ENCODE measurements at regions not wholly inside any gene's neighbourhood (a gene's known extent, or its start where the extent isn't known, plus 50 kb on each side); places are given as distances from the start of the nearest gene placed in this dataset.

GRCh38 chr17:15143524-15143923, 121.6 kb downstream of the PMP22 start:
- Histone ChIP-seq H3K9me3 (no peaks in the 10 kb centered on the region), H3K27ac (no peak overlapping the region), H3K27me3 (no peaks in the 10 kb centered on the region), H3K36me3 (no peaks in the 10 kb centered on the region), H3K4me1 (no peaks in the 10 kb centered on the region), H3K4me3 (no peak overlapping the region)
- intact Hi-C loops (cut with DNase I) = no loop called here
- DNase-seq = no peak
- 69% methylated on average over 6 of the region's 6 CpGs for WGBS (ENCODE audit: insufficient coverage, low coverage, low lambda C conversion rate, missing lambda C conversion rate)
- TF ChIP-seq POLR2A (IDR thresholded peaks at IDR 0.05) (no peak), CTCF (IDR thresholded peaks at IDR 0.05) (no peak)
- no peak for ATAC-seq

DNA sequence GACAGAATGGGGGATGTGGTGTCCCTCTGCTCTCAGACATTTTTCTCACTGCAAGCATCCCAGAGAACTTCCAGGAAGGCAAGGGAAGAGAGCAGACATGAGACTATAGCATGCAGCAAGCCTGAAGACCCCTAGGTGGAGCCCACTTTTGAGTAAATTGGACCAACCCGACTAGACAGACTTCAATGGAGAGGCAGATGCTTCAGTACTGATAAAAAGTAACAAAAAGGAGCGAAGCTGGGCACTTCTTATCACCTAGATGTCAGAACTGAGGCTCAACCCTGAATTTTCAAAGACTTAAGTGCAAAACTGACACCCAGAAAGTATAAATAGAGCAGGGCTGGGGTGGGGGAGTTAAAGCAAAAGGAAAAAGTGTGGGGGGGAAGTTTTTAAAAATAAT, 130.8 kb downstream of the PMP22 start:
- Histone ChIP-seq H3K4me1 (no peaks in the 10 kb centered on the region), H3K36me3 (no peaks in the 10 kb centered on the region), H3K27ac (no peak overlapping the region), H3K27me3 (no peaks in the 10 kb centered on the region), H3K9me3 (no peaks in the 10 kb centered on the region), H3K4me3 (no peak overlapping the region)
- DNase-seq (no peak), ATAC-seq (no peak)
- 25% methylated on average over 2 of the region's 2 CpGs for WGBS (ENCODE audit: insufficient coverage, low coverage, low lambda C conversion rate, missing lambda C conversion rate)
- intact Hi-C loops (cut with DNase I) = no loop called here
- TF ChIP-seq CTCF (IDR thresholded peaks at IDR 0.05) = no peak
- TF ChIP-seq POLR2A (IDR thresholded peaks at IDR 0.05) = no peak

DNA sequence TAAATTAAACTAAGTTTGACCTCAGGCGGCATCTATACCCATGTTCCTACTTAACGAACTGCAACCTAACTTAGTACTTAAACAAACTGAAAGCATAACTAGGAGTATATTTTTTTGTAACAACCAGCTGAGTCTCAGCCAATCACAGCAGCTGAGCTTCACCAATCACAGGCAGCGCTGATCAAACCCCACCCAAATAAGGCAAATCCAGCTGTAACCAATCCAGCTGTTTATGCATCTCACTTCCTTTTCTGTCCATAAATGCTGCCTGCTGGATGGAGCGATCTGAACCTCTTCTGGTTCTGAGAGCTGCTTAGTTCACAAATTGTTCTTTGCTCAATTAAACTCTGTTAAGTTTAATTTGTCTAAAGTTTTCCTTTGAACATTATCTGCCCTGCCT, 131.3 kb downstream of the PMP22 start:
- no peaks in the 10 kb centered on the region for H3K4me1 ChIP-seq
- DNase-seq (no peak), ATAC-seq (no peak)
- intact Hi-C loops (cut with DNase I) = no loop called here
- no peak overlapping the region for H3K27ac ChIP-seq
- H3K36me3 ChIP-seq = no peaks in the 10 kb centered on the region
- WGBS (ENCODE audit: insufficient coverage, low coverage, low lambda C conversion rate, missing lambda C conversion rate) = 83% methylated on average over 4 of the region's 4 CpGs
- no peaks in the 10 kb centered on the region for H3K9me3 ChIP-seq
- H3K27me3 ChIP-seq = no peaks in the 10 kb centered on the region
- H3K4me3 ChIP-seq = no peak overlapping the region
- TF ChIP-seq CTCF (IDR thresholded peaks at IDR 0.05) (no peak), POLR2A (IDR thresholded peaks at IDR 0.05) (no peak)

GRCh38 chr17:15133143-15133542, 132.0 kb downstream of the PMP22 start:
- DNase-seq (no peak), ATAC-seq (no peak)
- WGBS (ENCODE audit: insufficient coverage, low coverage, low lambda C conversion rate, missing lambda C conversion rate) = 75% methylated on average over 3 of the region's 6 CpGs
- Histone ChIP-seq H3K9me3 (no peaks in the 10 kb centered on the region), H3K4me1 (no peaks in the 10 kb centered on the region), H3K27ac (no peak overlapping the region), H3K27me3 (no peaks in the 10 kb centered on the region), H3K4me3 (no peak overlapping the region), H3K36me3 (no peaks in the 10 kb centered on the region)
- TF ChIP-seq POLR2A (IDR thresholded peaks at IDR 0.05) (no peak), CTCF (IDR thresholded peaks at IDR 0.05) (no peak)
- intact Hi-C loops (cut with DNase I) = no loop called here

DNA sequence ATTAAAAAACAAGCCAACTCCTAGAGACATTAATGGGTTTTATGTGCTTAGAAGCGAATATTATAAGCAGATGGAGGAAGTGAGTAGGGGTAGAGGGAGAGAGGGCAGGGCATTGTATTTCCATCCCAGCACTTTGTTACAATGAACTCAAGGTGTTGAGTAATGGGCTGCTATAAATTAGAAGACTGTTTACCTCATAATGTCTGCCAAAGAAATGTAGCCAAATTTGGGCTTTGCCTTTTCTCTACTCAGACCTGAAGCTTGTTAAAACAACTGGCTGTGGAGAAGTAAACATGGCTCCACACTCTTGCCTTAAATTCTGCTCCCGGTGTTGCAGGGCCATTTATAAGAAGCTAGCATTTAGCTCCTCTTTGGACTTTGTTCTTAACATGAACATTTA, 134.7 kb downstream of the PMP22 start:
- TF ChIP-seq POLR2A (IDR thresholded peaks at IDR 0.05) = no peak
- no peak for TF ChIP-seq CTCF (IDR thresholded peaks at IDR 0.05)
- WGBS (ENCODE audit: insufficient coverage, low coverage, low lambda C conversion rate, missing lambda C conversion rate) = 56% methylated on average over 2 of the region's 2 CpGs

More for the DNA sequence above, 134.7 kb downstream of the PMP22 start:
- Histone ChIP-seq H3K27me3 (no peaks in the 10 kb centered on the region), H3K27ac (no peak overlapping the region), H3K4me3 (no peak overlapping the region), H3K4me1 (no peaks in the 10 kb centered on the region), H3K36me3 (no peaks in the 10 kb centered on the region), H3K9me3 (no peaks in the 10 kb centered on the region)
- DNase-seq (no peak), ATAC-seq (no peak)
- intact Hi-C loops (cut with DNase I) = no loop called here

Measured in right lobe of liver (tissue), 6 donors.